ENCODE measurements at regions not wholly inside any gene's neighbourhood (a gene's known extent, or its start where the extent isn't known, plus 50 kb on each side); places are given as distances from the start of the nearest gene placed in this dataset.

DNA sequence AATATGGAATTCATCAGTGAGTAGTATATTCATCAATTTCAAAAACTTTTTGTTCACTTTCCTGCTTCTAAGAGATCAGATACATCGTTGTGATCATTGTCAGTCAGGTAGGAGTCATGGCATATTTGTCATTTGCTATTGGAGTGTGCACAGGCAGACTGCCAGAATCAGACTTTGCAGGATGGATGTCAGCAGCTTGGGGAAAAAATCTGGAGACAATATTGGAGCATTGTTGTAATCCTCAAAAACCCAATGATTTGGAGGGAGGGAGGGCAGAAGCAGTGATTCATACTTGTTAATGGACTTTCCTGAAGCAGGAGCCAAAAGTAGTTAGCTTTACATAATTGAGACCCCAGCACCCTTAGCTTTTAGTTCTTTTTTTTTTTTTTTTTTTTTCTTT, 59.6 kb upstream of the DRP2 start:
- Mint-ChIP-seq H3K4me3 (no peak overlapping the region), H3K27ac (no peak overlapping the region), H3K9me3 (no peaks in the 10 kb centered on the region), H3K4me1 (ENCODE audit: low read depth) (no peaks in the 10 kb centered on the region), H3K27me3 (ENCODE audit: insufficient read depth) (no peaks in the 10 kb centered on the region), H3K36me3 (ENCODE audit: low read depth) (peaks cover 23% of the 10 kb centered on the region)
- intact Hi-C loops (cut with micrococcal nuclease): loop anchor here (5.0 kb wide), 1 partner anchor 127 kb away; no protein-coding TSS in a partner anchor
- no peak for DNase-seq (ENCODE audit: low spot score)

DNA sequence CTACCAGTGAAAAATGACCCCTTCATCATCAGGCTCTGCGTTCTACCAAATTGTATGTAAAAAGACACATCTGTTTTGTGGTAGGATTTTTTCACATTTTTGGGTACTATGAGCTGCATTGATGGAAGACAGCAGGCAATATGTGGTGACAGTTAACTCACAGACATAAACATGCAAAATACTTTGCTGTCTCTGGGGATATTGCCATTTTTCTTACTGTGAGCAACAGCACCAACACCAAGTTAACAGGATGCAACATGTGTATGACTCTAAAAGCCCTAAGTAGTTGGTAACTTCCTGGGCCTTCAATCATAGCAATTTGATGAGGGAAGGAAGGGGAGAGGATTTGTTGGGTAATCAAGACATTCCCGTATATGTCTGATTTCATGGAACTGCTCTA, 56.4 kb upstream of the DRP2 start:
- Mint-ChIP-seq H3K27ac (no peak overlapping the region), H3K4me1 (ENCODE audit: low read depth) (no peaks in the 10 kb centered on the region), H3K27me3 (ENCODE audit: insufficient read depth) (no peaks in the 10 kb centered on the region), H3K9me3 (no peaks in the 10 kb centered on the region), H3K4me3 (no peak overlapping the region), H3K36me3 (ENCODE audit: low read depth) (peaks cover 24% of the 10 kb centered on the region)
- intact Hi-C loops (cut with micrococcal nuclease): loop anchor here (5.0 kb wide), 1 partner anchor 124 kb away; no protein-coding TSS in a partner anchor
- DNase-seq (ENCODE audit: low spot score): no peak

DNA sequence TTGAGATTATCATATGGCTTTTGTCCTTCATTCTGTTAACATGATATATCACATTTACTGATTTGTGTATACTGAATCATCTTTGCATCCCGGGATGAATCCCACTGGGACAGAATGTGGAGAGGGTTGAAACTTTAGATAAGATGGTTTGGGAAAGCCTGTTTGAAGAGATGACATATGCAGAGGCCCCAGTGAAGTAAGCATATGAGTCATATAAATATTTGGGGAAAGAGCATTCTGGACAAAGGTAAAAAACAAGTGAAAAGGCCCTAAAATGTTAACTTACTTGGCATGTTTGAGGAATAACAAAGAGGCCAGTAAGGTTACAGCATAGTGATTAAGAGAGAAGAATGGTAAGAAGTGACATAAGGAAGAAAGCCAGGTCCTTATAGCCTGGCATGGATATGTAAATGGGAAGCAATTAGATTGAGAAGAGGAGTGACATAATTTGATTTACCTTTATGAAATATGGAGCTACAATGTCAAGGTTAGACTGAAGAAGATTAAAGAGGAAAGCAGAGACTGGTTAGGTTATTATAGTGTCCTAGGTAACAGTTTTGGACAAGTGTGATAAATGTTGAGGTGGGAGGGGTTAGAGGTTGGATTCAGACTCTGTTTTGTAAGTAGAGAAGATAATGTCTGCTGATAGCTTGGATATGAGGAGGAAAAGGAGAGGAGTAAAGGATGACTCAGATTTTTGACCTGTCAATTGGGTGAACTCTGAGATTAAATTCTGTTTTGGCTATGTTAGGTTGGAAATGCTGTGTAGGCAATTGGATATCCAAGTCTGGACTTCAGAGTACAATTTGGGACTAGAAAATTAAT, 54.6 kb upstream of the DRP2 start:
- Mint-ChIP-seq H3K27ac (no peak overlapping the region), H3K4me3 (no peak overlapping the region), H3K36me3 (ENCODE audit: low read depth) (peaks cover 20% of the 10 kb centered on the region), H3K4me1 (ENCODE audit: low read depth) (no peaks in the 10 kb centered on the region), H3K27me3 (ENCODE audit: insufficient read depth) (no peaks in the 10 kb centered on the region), H3K9me3 (no peaks in the 10 kb centered on the region)
- no peak for DNase-seq (ENCODE audit: low spot score)
- intact Hi-C loops (cut with micrococcal nuclease): loop anchor here (5.0 kb wide), 1 partner anchor 122 kb away; no protein-coding TSS in a partner anchor
